Osteoblast (primary cell): ENCODE measurements at regions not wholly inside any gene's neighbourhood (a gene's known extent, or its start where the extent isn't known, plus 50 kb on each side); places are given as distances from the start of the nearest gene placed in this dataset.
A peak's percentile ranks its signal among the peaks of the same experiment; 100 is the strongest.
"Not testable (repeated sequence)": the region's sequence is repeated elsewhere in the genome, so short reads cannot be mapped to it uniquely, and the experiment has no call there.

Source experiments
- DNase-seq: peaks from one replicate; pipeline ENCODE4 v3.0.0; 2011; ENCODE audit warnings: low spot score, mixed read lengths; ENCODE audit not compliant: insufficient read length; ENCODE audit errors: missing footprints
- H2AFZ ChIP-seq: 2 replicates; pipeline ENCODE4 v1.6.0; 2011; ENCODE audit warnings: mild to moderate bottlenecking, low read length
- H3K27ac ChIP-seq: 2 replicates; pipeline ENCODE4 v1.5.1; 2011; ENCODE audit warnings: mild to moderate bottlenecking, low read depth, low read length, moderate library complexity
- H3K27me3 ChIP-seq: 2 replicates; pipeline ENCODE4 v1.6.0; 2012; ENCODE audit warnings: mild to moderate bottlenecking, control low read depth, inconsistent platforms, low read length, moderate library complexity; ENCODE audit not compliant: insufficient read depth
- H3K36me3 ChIP-seq: 2 replicates; pipeline ENCODE4 v1.5.1; 2011; ENCODE audit warnings: mild to moderate bottlenecking, low read length, control low read depth, moderate library complexity; ENCODE audit not compliant: insufficient read depth
- H3K4me1 ChIP-seq: 2 replicates; pipeline ENCODE4 v1.5.1; 2011; ENCODE audit warnings: mild to moderate bottlenecking, low read length, control low read depth, moderate library complexity; ENCODE audit not compliant: insufficient read depth
- H3K4me2 ChIP-seq: 2 replicates; pipeline ENCODE4 v1.6.0; 2011; ENCODE audit warnings: mild to moderate bottlenecking, low read length; ENCODE audit not compliant: insufficient read depth
- H3K4me3 ChIP-seq: fragments of 200-600 bp; sonication (generic); 3 replicates; pipeline ENCODE4 v1.5.1; 2012; ENCODE audit warnings: mild to moderate bottlenecking, low read length, inconsistent platforms; ENCODE audit not compliant: insufficient read depth
- H3K79me2 ChIP-seq: 2 replicates; pipeline ENCODE4 v1.6.0; 2012; ENCODE audit warnings: mild to moderate bottlenecking, low read length, control low read depth, inconsistent platforms; ENCODE audit not compliant: insufficient read depth
- H3K9me3 ChIP-seq: 2 replicates; pipeline ENCODE4 v1.5.1; 2011; ENCODE audit warnings: low read depth, low read length, control low read depth
- H4K20me1 ChIP-seq: 2 replicates; pipeline ENCODE4 v1.6.0; 2012; ENCODE audit warnings: mild to moderate bottlenecking, low read length, control low read depth; ENCODE audit not compliant: insufficient read depth
- TF ChIP-seq, protein P1 (sequence below): IDR thresholded peaks from 2 replicates; pipeline ENCODE4 v1.5.1; 2011; ENCODE audit warnings: mild to moderate bottlenecking, low read depth, low read length, moderate library complexity; ENCODE audit errors: extremely low read depth

GRCh38 chr3:191680989-191681597 is 220.1 kb downstream of the PYDC2 start:
- TF ChIP-seq, protein P1, sequence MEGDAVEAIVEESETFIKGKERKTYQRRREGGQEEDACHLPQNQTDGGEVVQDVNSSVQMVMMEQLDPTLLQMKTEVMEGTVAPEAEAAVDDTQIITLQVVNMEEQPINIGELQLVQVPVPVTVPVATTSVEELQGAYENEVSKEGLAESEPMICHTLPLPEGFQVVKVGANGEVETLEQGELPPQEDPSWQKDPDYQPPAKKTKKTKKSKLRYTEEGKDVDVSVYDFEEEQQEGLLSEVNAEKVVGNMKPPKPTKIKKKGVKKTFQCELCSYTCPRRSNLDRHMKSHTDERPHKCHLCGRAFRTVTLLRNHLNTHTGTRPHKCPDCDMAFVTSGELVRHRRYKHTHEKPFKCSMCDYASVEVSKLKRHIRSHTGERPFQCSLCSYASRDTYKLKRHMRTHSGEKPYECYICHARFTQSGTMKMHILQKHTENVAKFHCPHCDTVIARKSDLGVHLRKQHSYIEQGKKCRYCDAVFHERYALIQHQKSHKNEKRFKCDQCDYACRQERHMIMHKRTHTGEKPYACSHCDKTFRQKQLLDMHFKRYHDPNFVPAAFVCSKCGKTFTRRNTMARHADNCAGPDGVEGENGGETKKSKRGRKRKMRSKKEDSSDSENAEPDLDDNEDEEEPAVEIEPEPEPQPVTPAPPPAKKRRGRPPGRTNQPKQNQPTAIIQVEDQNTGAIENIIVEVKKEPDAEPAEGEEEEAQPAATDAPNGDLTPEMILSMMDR: no peak
- peak; percentile 23 for DNase-seq
- Histone ChIP-seq H3K9me3 (no peaks in the 10 kb centered on the region), H3K79me2 (no peaks in the 10 kb centered on the region), H2AFZ (no peak overlapping the region), H4K20me1 (no peaks in the 10 kb centered on the region), H3K4me1 (no peaks in the 10 kb centered on the region), H3K27ac (no peak overlapping the region), H3K27me3 (no peaks in the 10 kb centered on the region), H3K36me3 (no peaks in the 10 kb centered on the region), H3K4me3 (no peak overlapping the region), H3K4me2 (no peak overlapping the region)

DNA sequence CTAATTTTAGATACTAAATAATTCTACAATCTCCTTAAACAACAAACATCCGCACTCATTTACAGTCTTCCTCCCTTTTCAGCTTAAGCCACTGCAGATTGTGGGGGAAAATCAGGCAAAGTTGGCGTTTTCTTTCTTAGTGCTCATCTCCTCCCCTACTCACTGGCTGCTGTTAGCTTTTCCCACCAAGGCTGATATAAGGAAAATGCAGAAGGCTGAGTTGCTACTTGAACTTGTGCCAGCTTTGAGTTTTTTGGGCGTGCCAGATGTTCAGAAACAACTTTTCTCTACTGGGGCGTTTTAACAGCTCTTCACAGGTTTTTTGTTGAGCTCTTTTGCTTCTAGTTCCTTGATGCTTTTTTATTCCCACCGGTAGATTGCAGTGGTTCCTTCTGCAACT is 222.0 kb downstream of the PYDC2 start:
- Histone ChIP-seq H4K20me1 (no peaks in the 10 kb centered on the region), H3K4me2 (no peak overlapping the region), H3K9me3 (no peaks in the 10 kb centered on the region), H3K27me3 (no peaks in the 10 kb centered on the region), H3K79me2 (no peaks in the 10 kb centered on the region), H3K4me1 (no peaks in the 10 kb centered on the region), H3K27ac (no peak overlapping the region), H3K4me3 (no peak overlapping the region), H3K36me3 (no peaks in the 10 kb centered on the region), H2AFZ (no peak overlapping the region)
- DNase-seq: no peak
- TF ChIP-seq, protein P1: no peak

GRCh38 chr3:191686626-191687025 is 225.7 kb downstream of the PYDC2 start:
- Histone ChIP-seq H3K27ac (no peak overlapping the region), H3K9me3 (no peaks in the 10 kb centered on the region), H3K4me2 (no peak overlapping the region), H3K79me2 (no peaks in the 10 kb centered on the region), H2AFZ (no peak overlapping the region), H4K20me1 (no peaks in the 10 kb centered on the region), H3K4me1 (no peaks in the 10 kb centered on the region), H3K4me3 (no peak overlapping the region), H3K36me3 (no peaks in the 10 kb centered on the region), H3K27me3 (no peaks in the 10 kb centered on the region)
- TF ChIP-seq, protein P1: no peak
- no peak for DNase-seq

- no peaks in the 10 kb centered on the region for H3K4me1 ChIP-seq
- no peaks in the 10 kb centered on the region for H3K36me3 ChIP-seq
- no peak overlapping the region for H3K27ac ChIP-seq
- no peaks in the 10 kb centered on the region for H3K79me2 ChIP-seq
- H3K9me3 ChIP-seq: no peaks in the 10 kb centered on the region
- no peaks in the 10 kb centered on the region for H4K20me1 ChIP-seq
- H3K27me3 ChIP-seq: no peaks in the 10 kb centered on the region
- H2AFZ ChIP-seq: no peak overlapping the region
- no peak overlapping the region for H3K4me2 ChIP-seq
- TF ChIP-seq, protein P1: no peak
- no peak overlapping the region for H3K4me3 ChIP-seq
- DNase-seq: no peak
Measured at GRCh38 chr3:191688756-191689433, 227.9 kb downstream of the PYDC2 start.

DNA sequence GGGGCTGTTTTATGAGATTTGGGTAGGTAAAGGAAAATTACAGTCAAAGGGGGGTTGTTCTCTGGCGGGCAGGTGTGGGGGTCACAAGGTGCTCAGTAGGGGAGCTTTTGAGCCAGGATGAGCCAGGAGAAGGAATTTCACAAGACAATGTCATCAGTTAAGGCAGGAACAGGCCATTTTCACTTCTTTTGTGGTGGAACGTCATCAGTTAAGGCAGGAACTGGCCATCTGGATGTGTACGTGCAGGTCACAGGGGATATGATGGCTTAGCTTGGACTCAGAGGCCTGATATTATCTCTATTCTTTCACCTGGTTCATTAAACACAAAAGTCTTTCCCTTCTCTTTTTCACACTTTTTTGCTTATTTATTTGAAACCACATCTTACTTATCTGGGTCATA is 230.2 kb downstream of the PYDC2 start:
- not testable (repeated sequence) for DNase-seq, H3K9me3 ChIP-seq, H3K36me3 ChIP-seq, H3K79me2 ChIP-seq, H3K27ac ChIP-seq, H4K20me1 ChIP-seq, H3K27me3 ChIP-seq, H2AFZ ChIP-seq, H3K4me2 ChIP-seq, H3K4me1 ChIP-seq, H3K4me3 ChIP-seq
